GM12891 (cell line): ENCODE measurements at regions not wholly inside any gene's neighbourhood (a gene's known extent, or its start where the extent isn't known, plus 50 kb on each side); places are given as distances from the start of the nearest gene placed in this dataset.

Source experiments
- PAX5 ChIP-seq: IDR thresholded peaks from 2 replicates; pipeline ENCODE4 v1.6.1; 2011; ENCODE audit warnings: low read length, moderate library complexity, mild to moderate bottlenecking; ENCODE audit not compliant: insufficient read depth, severe bottlenecking
- POLR2A ChIP-seq: IDR thresholded peaks from 2 replicates; pipeline ENCODE4 v1.6.1; 2011; ENCODE audit warnings: low read depth, low read length, control low read depth
- POLR2AphosphoS5 ChIP-seq: IDR thresholded peaks from 2 replicates; pipeline ENCODE4 v1.6.1; 2011; ENCODE audit warnings: low read depth, low read length, control low read depth
- POU2F2 ChIP-seq: IDR thresholded peaks from 2 replicates; pipeline ENCODE4 v1.6.1; 2011; ENCODE audit warnings: low read depth, mild to moderate bottlenecking, control low read depth, low read length, moderate library complexity
- SPI1 ChIP-seq: IDR thresholded peaks from 2 replicates; pipeline ENCODE4 v1.6.1; 2011; ENCODE audit warnings: low read depth, low read length, control low read depth
- TAF1 ChIP-seq: IDR thresholded peaks from 2 replicates; pipeline ENCODE4 v1.6.1; 2011; ENCODE audit warnings: low read depth, low read length, control low read depth

DNA sequence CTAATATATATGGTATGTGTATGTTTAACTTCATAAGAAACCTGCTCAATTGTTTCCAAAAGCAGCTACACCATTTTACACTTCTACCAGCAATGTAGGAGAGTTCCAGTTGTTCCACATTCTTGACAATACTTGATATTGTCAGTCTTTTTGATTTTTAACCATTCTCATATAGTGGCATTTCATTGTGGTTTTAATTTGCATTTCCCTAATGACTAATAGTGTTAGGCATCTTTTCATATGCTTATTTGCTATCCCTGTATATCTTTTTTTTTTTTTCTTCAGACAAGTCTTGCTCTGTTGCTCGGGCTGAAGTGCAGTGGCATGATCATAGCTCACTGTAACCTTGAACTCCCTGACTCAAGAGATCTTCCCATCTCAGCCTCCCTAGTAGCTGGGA is 58.2 kb upstream of the TRIM2 start:
- TF ChIP-seq POLR2AphosphoS5 (no peak), POLR2A (no peak), TAF1 (no peak), SPI1 (no peak), PAX5 (no peak), POU2F2 (no peak)
